DND-41 (cell line): ENCODE measurements at regions not wholly inside any gene's neighbourhood (a gene's known extent, or its start where the extent isn't known, plus 50 kb on each side); places are given as distances from the start of the nearest gene placed in this dataset.

ENCODE experiments used
- ATAC-seq: fragments of 200-7000 bp; cut with Tn5 transposase; 3 replicates; pipeline ENCODE4 v1.9.1; 2021; ENCODE audit warnings: low read depth; ENCODE audit not compliant: insufficient read depth
- DNase-seq: peaks from one replicate; pipeline ENCODE4 v3.0.0-alpha.2; 2020
- H2AFZ ChIP-seq: 2 replicates; pipeline ENCODE4 v1.6.0; 2012; ENCODE audit warnings: low read depth, low read length
- H3K27ac ChIP-seq: 2 replicates; pipeline ENCODE4 v1.5.1; 2012; ENCODE audit warnings: low read length, inconsistent platforms
- H3K27me3 ChIP-seq: fragments of 200-600 bp; sonication (generic); 2 replicates; pipeline ENCODE4 v1.6.0; 2012; ENCODE audit warnings: low read length, mild to moderate bottlenecking, inconsistent platforms; ENCODE audit not compliant: insufficient read depth, poor library complexity
- H3K36me3 ChIP-seq: 2 replicates; pipeline ENCODE4 v1.5.1; 2012; ENCODE audit warnings: low read length, inconsistent platforms; ENCODE audit not compliant: insufficient read depth
- H3K4me1 ChIP-seq: 2 replicates; pipeline ENCODE4 v1.5.1; 2012; ENCODE audit warnings: mild to moderate bottlenecking, low read length; ENCODE audit not compliant: insufficient read depth
- H3K4me2 ChIP-seq: 2 replicates; pipeline ENCODE4 v1.6.0; 2012; ENCODE audit warnings: mild to moderate bottlenecking, moderate library complexity, low read length, inconsistent platforms; ENCODE audit not compliant: insufficient read depth
- H3K4me3 ChIP-seq, 2 experiments: fragments of 200-600 bp in 1 of 2; shearing (Covaris generic) in 1 of 2; 2 replicates each; pipeline ENCODE4 v1.5.1; 2012 to 2016; ENCODE audit warnings: inconsistent platforms in 2 of 2, low read length in 2 of 2, mild to moderate bottlenecking in 2 of 2, low read depth in 1 of 2, moderate library complexity in 1 of 2
- H3K79me2 ChIP-seq: 2 replicates; pipeline ENCODE4 v1.6.0; 2012; ENCODE audit warnings: low read length, inconsistent platforms; ENCODE audit not compliant: insufficient read depth
- H3K9ac ChIP-seq: 2 replicates; pipeline ENCODE4 v1.6.0; 2012; ENCODE audit warnings: low read depth, mild to moderate bottlenecking, inconsistent platforms, low read length, moderate library complexity
- H3K9me3 ChIP-seq: 2 replicates; pipeline ENCODE4 v1.5.1; 2012; ENCODE audit warnings: low read length, moderate library complexity, mild to moderate bottlenecking, inconsistent platforms; ENCODE audit not compliant: insufficient read depth, severe bottlenecking
- H4K20me1 ChIP-seq: 2 replicates; pipeline ENCODE4 v1.6.0; 2012; ENCODE audit warnings: low read length; ENCODE audit not compliant: insufficient read depth
- CTCF ChIP-seq: IDR thresholded peaks from 2 replicates; pipeline ENCODE4 v1.5.1; 2012; ENCODE audit warnings: borderline replicate concordance, low read length, moderate library complexity, mild to moderate bottlenecking; ENCODE audit not compliant: poor library complexity, severe bottlenecking; ENCODE audit errors: extremely low read depth
- EZH2 ChIP-seq: IDR thresholded peaks from 3 replicates; pipeline ENCODE4 v1.6.1; 2012; ENCODE audit warnings: borderline replicate concordance, low read depth, mild to moderate bottlenecking, moderate library complexity, low read length, inconsistent platforms; ENCODE audit not compliant: severe bottlenecking

- no peaks in the 10 kb centered on the region for H3K79me2 ChIP-seq
- no peak for TF ChIP-seq EZH2
- TF ChIP-seq CTCF: no peak
- no peaks in the 10 kb centered on the region for H3K36me3 ChIP-seq
- no peak overlapping the region for H2AFZ ChIP-seq
- no peaks in the 10 kb centered on the region for H3K27me3 ChIP-seq
- ATAC-seq: no peak
- DNase-seq: no peak
- H4K20me1 ChIP-seq: no peaks in the 10 kb centered on the region
- no peak overlapping the region for H3K4me2 ChIP-seq
- no peak overlapping the region for H3K4me3 ChIP-seq
- no peak overlapping the region for H3K27ac ChIP-seq
- H3K9ac ChIP-seq: no peak overlapping the region
- H3K4me1 ChIP-seq: no peaks in the 10 kb centered on the region
- H3K9me3 ChIP-seq: no peaks in the 10 kb centered on the region
These were observed 1117.7 kb downstream of the CDH11 start for GRCh38 chr16:64004116-64004515.

GRCh38 chr16:63995025-63995424 is 1126.8 kb downstream of the CDH11 start:
- H3K27me3 ChIP-seq: no peaks in the 10 kb centered on the region
- no peak for TF ChIP-seq CTCF
- no peak for TF ChIP-seq EZH2
- no peak overlapping the region for H3K4me3 ChIP-seq
- DNase-seq (no peak), ATAC-seq (no peak)
- H4K20me1 ChIP-seq: no peaks in the 10 kb centered on the region
- no peak overlapping the region for H3K27ac ChIP-seq
- no peak overlapping the region for H3K4me2 ChIP-seq
- no peaks in the 10 kb centered on the region for H3K79me2 ChIP-seq
- H3K9ac ChIP-seq: no peak overlapping the region
- H3K9me3 ChIP-seq: no peaks in the 10 kb centered on the region
- no peaks in the 10 kb centered on the region for H3K36me3 ChIP-seq
- H3K4me1 ChIP-seq: no peaks in the 10 kb centered on the region
- no peak overlapping the region for H2AFZ ChIP-seq

- Histone ChIP-seq H3K27me3 (no peaks in the 10 kb centered on the region), H3K36me3 (no peaks in the 10 kb centered on the region), H2AFZ (no peak overlapping the region), H4K20me1 (no peaks in the 10 kb centered on the region), H3K27ac (no peak overlapping the region), H3K4me1 (no peaks in the 10 kb centered on the region), H3K4me2 (no peak overlapping the region), H3K4me3 (no peak overlapping the region), H3K79me2 (no peaks in the 10 kb centered on the region), H3K9ac (no peak overlapping the region), H3K9me3 (no peaks in the 10 kb centered on the region)
- DNase-seq (no peak), ATAC-seq (no peak)
- TF ChIP-seq EZH2: no peak
- TF ChIP-seq CTCF: no peak
These were observed 1138.5 kb downstream of the CDH11 start for GRCh38 chr16:63983401-63983800.

GRCh38 chr16:63982741-63983140 is 1139.1 kb downstream of the CDH11 start:
- no peak for ATAC-seq
- Histone ChIP-seq H3K9ac (no peak overlapping the region), H4K20me1 (no peaks in the 10 kb centered on the region), H3K4me3 (no peak overlapping the region), H3K27ac (no peak overlapping the region), H3K79me2 (no peaks in the 10 kb centered on the region), H3K4me1 (no peaks in the 10 kb centered on the region), H3K27me3 (no peaks in the 10 kb centered on the region), H3K36me3 (no peaks in the 10 kb centered on the region), H2AFZ (no peak overlapping the region), H3K4me2 (no peak overlapping the region), H3K9me3 (no peaks in the 10 kb centered on the region)
- no peak for DNase-seq
- TF ChIP-seq EZH2 (no peak), CTCF (no peak)
